CD14-positive monocyte (primary cell): ENCODE measurements at regions not wholly inside any gene's neighbourhood (a gene's known extent, or its start where the extent isn't known, plus 50 kb on each side); places are given as distances from the start of the nearest gene placed in this dataset.

Source experiments
- DNase-seq, 3 donors: peaks; one replicate each; pipeline ENCODE4 v3.0.0-alpha.2; 2011 to 2022
- H2AFZ ChIP-seq: 2 replicates; pipeline ENCODE4 v1.6.0; 2012; ENCODE audit warnings: mild to moderate bottlenecking, low read depth, low read length, inconsistent platforms; ENCODE audit not compliant: insufficient read depth, poor library complexity, severe bottlenecking
- H3K27ac ChIP-seq, 2 donors: 1 replicate in 1 of 2; 2 replicates in 1 of 2; pipeline ENCODE4 v1.5.1; 2012 to 2013; ENCODE audit warnings: low read length in 2 of 2, control low read depth in 1 of 2, inconsistent platforms in 1 of 2, low read depth in 1 of 2, mild to moderate bottlenecking in 1 of 2
- H3K27me3 ChIP-seq, 2 donors: one replicate each; pipeline versions ENCODE4 v1.6.0 to v1.6.1; 2011 to 2013; ENCODE audit warnings: low read length in 2 of 2; ENCODE audit not compliant: control insufficient read depth in 2 of 2, insufficient read depth in 2 of 2
- H3K36me3 ChIP-seq, 2 donors: replicated peaks in 1 of 2; 1 replicate in 1 of 2; 2 replicates in 1 of 2; pipeline versions ENCODE4 v1.5.1 to v1.6.1; 2012 to 2013; ENCODE audit warnings: low read length in 2 of 2, control low read depth in 1 of 2, inconsistent platforms in 1 of 2, mild to moderate bottlenecking in 1 of 2; ENCODE audit not compliant: insufficient read depth in 2 of 2, control insufficient read depth in 1 of 2
- H3K4me1 ChIP-seq, 2 donors: 1 replicate in 1 of 2; 2 replicates in 1 of 2; pipeline versions ENCODE4 v1.5.1 to v1.6.1; 2012 to 2013; ENCODE audit warnings: low read length in 2 of 2, control low read depth in 1 of 2, inconsistent platforms in 1 of 2, mild to moderate bottlenecking in 1 of 2, moderate library complexity in 1 of 2; ENCODE audit not compliant: insufficient read depth in 2 of 2, control insufficient read depth in 1 of 2
- H3K4me2 ChIP-seq: replicated peaks from 2 replicates; pipeline ENCODE3; 2012; ENCODE audit warnings: low read length, moderate library complexity, mild to moderate bottlenecking; ENCODE audit not compliant: poor library complexity, severe bottlenecking; ENCODE audit errors: extremely low read depth
- H3K4me3 ChIP-seq, 3 experiments: fragments of 200-600 bp in 1 of 3; sonication (generic) in 1 of 3; replicated peaks in 1 of 3; 1 replicate in 2 of 3; 2 replicates in 1 of 3; pipeline ENCODE4 v1.5.1; 2011 to 2013; ENCODE audit warnings: low read length in 3 of 3, mild to moderate bottlenecking in 3 of 3, control low read depth in 2 of 3, low read depth in 2 of 3, inconsistent platforms in 1 of 3, moderate library complexity in 1 of 3
- H3K79me2 ChIP-seq: 2 replicates; pipeline ENCODE4 v1.6.0; 2012; ENCODE audit warnings: mild to moderate bottlenecking, control low read depth, inconsistent platforms, low read length, moderate library complexity; ENCODE audit not compliant: insufficient read depth
- H3K9ac ChIP-seq: 2 replicates; pipeline ENCODE4 v1.6.0; 2017; ENCODE audit warnings: low read length, mild to moderate bottlenecking; ENCODE audit not compliant: insufficient read depth, poor library complexity, severe bottlenecking
- H3K9me3 ChIP-seq, 2 donors: replicated peaks in 1 of 2; 1 replicate in 1 of 2; 2 replicates in 1 of 2; pipeline versions ENCODE4 v1.5.1 to v1.6.1; 2012 to 2013; ENCODE audit warnings: low read length in 2 of 2, control low read depth in 1 of 2; ENCODE audit not compliant: control insufficient read depth in 1 of 2, insufficient read depth in 1 of 2
- H4K20me1 ChIP-seq: 2 replicates; pipeline ENCODE4 v1.6.0; 2012; ENCODE audit warnings: mild to moderate bottlenecking, low read length, control low read depth, moderate library complexity; ENCODE audit not compliant: insufficient read depth
- H3K27ac Mint-ChIP-seq, 7 donors: one replicate each; pipeline ENCODE4 v1.8.0; 2020; ENCODE audit warnings: mild to moderate bottlenecking in 7 of 7, mixed read lengths in 7 of 7, moderate library complexity in 6 of 7, inconsistent platforms in 2 of 7
- H3K27me3 Mint-ChIP-seq, 3 donors: one replicate each; pipeline ENCODE4 v1.8.0; 2021 to 2022; ENCODE audit warnings: low read depth in 3 of 3, mild to moderate bottlenecking in 3 of 3, mixed read lengths in 3 of 3, moderate library complexity in 3 of 3, inconsistent platforms in 1 of 3
- H3K36me3 Mint-ChIP-seq, 2 donors: one replicate each; pipeline ENCODE4 v1.8.0; 2020; ENCODE audit warnings: mixed read lengths in 2 of 2, inconsistent platforms in 1 of 2, mild to moderate bottlenecking in 1 of 2
- H3K4me1 Mint-ChIP-seq: one replicate; pipeline ENCODE4 v1.8.0; 2020; ENCODE audit warnings: mild to moderate bottlenecking, mixed read lengths
- H3K4me3 Mint-ChIP-seq, 2 donors: one replicate each; pipeline ENCODE4 v1.8.0; 2020; ENCODE audit warnings: mild to moderate bottlenecking in 2 of 2, mixed read lengths in 2 of 2, moderate library complexity in 1 of 2
- H3K9me3 Mint-ChIP-seq, 7 donors: one replicate each; pipeline ENCODE4 v1.8.0; 2020 to 2022; ENCODE audit warnings: mixed read lengths in 7 of 7, mild to moderate bottlenecking in 6 of 7, moderate library complexity in 6 of 7, inconsistent platforms in 2 of 7
- WGBS: methylation state at CpG from one replicate; pipeline ENCODE4 v1.1.5; 2013; ENCODE audit warnings: missing lambda C conversion rate; ENCODE audit not compliant: insufficient coverage; 5-methylcytosine and 5-hydroxymethylcytosine counted together
- intact Hi-C, 2 donors: fragments of 100-400 bp; cut with micrococcal nuclease; formaldehyde crosslinking; loops; one replicate each; pipeline versions ENCODE4 v1.15.0 to v1.15.1; 2023
- TF ChIP-seq, protein P1 (sequence below): fragments of 200-600 bp; IDR thresholded peaks from one replicate; pipeline ENCODE4 v1.8.0; 2022; ENCODE audit warnings: antibody characterized with exemption, mild to moderate bottlenecking

DNA sequence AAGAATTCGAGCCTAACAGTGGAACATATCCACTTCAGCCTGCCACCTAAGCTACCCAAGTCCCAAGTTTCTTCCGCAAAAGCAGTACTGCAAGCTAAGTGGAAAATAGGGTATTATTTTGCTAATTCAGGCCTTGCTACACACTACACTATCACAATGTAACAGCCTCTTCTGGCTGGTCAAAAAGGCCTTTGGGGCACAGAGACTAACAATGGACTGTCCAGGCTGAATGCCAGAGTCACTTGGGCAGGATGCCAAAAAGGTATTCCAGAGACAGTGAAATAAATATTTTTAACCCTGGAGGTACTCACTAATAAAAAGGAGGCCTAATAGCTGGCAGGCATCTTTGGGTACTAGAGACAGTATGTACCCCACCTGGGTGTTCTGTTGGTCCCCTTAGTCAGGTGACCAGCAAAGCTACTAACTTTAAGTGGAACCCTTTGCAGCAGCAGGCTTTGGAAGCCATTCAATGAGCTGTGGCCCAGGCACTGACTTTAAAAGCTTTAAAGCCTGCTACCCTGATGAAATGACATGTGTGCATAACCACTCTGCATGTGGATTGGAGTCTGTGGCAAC is 692.1 kb downstream of the HTR1B start:
- Mint-ChIP-seq H3K36me3 (no peaks in the 10 kb centered on the region), H3K27ac (no peak overlapping the region), H3K4me1 (no peaks in the 10 kb centered on the region), H3K4me3 (no peak overlapping the region), H3K9me3 (peaks cover 0 to 20% (median 5%) of the 10 kb centered on the region in 7 donors), H3K27me3 (peaks cover 0 to 2% (median 0%) of the 10 kb centered on the region in 3 donors)
- Histone ChIP-seq H3K9ac (no peak overlapping the region), H3K36me3 (no peaks in the 10 kb centered on the region), H3K27me3 (no peaks in the 10 kb centered on the region), H3K4me1 (no peaks in the 10 kb centered on the region), H3K27ac (no peak overlapping the region), H3K4me3 (no peak overlapping the region), H3K4me2 (no peak overlapping the region), H2AFZ (no peak overlapping the region), H4K20me1 (no peaks in the 10 kb centered on the region), H3K79me2 (no peaks in the 10 kb centered on the region), H3K9me3 (peaks cover 12 to 24% of the 10 kb centered on the region in 2 donors)
- intact Hi-C loops = no loop called here
- no peak for DNase-seq
- TF ChIP-seq, protein P1, sequence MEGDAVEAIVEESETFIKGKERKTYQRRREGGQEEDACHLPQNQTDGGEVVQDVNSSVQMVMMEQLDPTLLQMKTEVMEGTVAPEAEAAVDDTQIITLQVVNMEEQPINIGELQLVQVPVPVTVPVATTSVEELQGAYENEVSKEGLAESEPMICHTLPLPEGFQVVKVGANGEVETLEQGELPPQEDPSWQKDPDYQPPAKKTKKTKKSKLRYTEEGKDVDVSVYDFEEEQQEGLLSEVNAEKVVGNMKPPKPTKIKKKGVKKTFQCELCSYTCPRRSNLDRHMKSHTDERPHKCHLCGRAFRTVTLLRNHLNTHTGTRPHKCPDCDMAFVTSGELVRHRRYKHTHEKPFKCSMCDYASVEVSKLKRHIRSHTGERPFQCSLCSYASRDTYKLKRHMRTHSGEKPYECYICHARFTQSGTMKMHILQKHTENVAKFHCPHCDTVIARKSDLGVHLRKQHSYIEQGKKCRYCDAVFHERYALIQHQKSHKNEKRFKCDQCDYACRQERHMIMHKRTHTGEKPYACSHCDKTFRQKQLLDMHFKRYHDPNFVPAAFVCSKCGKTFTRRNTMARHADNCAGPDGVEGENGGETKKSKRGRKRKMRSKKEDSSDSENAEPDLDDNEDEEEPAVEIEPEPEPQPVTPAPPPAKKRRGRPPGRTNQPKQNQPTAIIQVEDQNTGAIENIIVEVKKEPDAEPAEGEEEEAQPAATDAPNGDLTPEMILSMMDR = no peak
- WGBS = no CpG with 5 or more reads among the region's 2 CpGs

DNA sequence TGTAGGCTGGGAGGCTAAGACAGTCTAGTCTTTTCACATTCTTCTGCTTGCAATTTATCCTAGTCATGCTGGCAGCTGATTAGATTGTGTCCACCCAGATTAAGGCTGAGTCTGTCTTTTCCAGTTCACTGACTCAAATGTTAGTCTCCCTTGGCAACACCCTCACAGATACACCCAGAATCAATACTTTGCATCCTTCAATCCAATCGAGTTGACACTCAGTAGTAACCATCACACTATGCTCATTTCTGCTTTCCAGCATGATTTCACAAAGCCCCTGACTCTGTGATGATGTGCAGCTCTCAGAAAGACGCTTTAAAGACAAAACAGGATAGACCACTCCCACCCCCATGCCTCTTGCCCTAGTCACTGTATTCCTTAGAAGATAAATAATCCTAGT is 693.0 kb downstream of the HTR1B start:
- peaks cover 12 to 24% of the 10 kb centered on the region in 2 donors for H3K9me3 ChIP-seq
- H3K36me3 Mint-ChIP-seq = no peaks in the 10 kb centered on the region
- intact Hi-C loops = no loop called here
- H3K4me3 Mint-ChIP-seq = no peak overlapping the region
- H4K20me1 ChIP-seq = no peaks in the 10 kb centered on the region
- no peak overlapping the region for H3K9ac ChIP-seq
- no peak overlapping the region for H3K4me3 ChIP-seq
- no peaks in the 10 kb centered on the region for H3K27me3 ChIP-seq
- H3K79me2 ChIP-seq = no peaks in the 10 kb centered on the region
- WGBS = 33% methylated on average over 1 of the region's 2 CpGs
- H3K36me3 ChIP-seq = no peaks in the 10 kb centered on the region
- H3K27ac ChIP-seq = no peak overlapping the region
- H2AFZ ChIP-seq = no peak overlapping the region
- H3K9me3 Mint-ChIP-seq = peaks cover 0 to 20% (median 5%) of the 10 kb centered on the region in 7 donors
- no peak for DNase-seq
- H3K27ac Mint-ChIP-seq = no peak overlapping the region
- no peak overlapping the region for H3K4me2 ChIP-seq
- H3K4me1 ChIP-seq = no peaks in the 10 kb centered on the region
- H3K4me1 Mint-ChIP-seq = no peaks in the 10 kb centered on the region
- peaks cover 0 to 2% (median 0%) of the 10 kb centered on the region in 3 donors for H3K27me3 Mint-ChIP-seq
- TF ChIP-seq, protein P1 = no peak
